SH-SY5Y (cell line): ENCODE measurements at regions not wholly inside any gene's neighbourhood (a gene's known extent, or its start where the extent isn't known, plus 50 kb on each side); places are given as distances from the start of the nearest gene placed in this dataset.

Experiments used
- GATA2 ChIP-seq: IDR thresholded peaks from 2 replicates; pipeline ENCODE4 v1.6.1; 2011; ENCODE audit warnings: mild to moderate bottlenecking, low read depth, low read length
- GATA3 ChIP-seq: IDR thresholded peaks from 2 replicates; pipeline ENCODE4 v1.6.1; 2011; ENCODE audit warnings: low read depth, mild to moderate bottlenecking, low read length, moderate library complexity

GRCh38 chr5:174995827-174996226 lies 271.4 kb downstream of the MSX2 start:
- no peak for TF ChIP-seq GATA3
- TF ChIP-seq GATA2 = no peak
